ENCODE measurements at regions not wholly inside any gene's neighbourhood (a gene's known extent, or its start where the extent isn't known, plus 50 kb on each side); places are given as distances from the start of the nearest gene placed in this dataset.

- no peak overlapping the region for H2AFZ ChIP-seq (ENCODE audit: low read length)
- no peak overlapping the region for H3K27ac ChIP-seq (ENCODE audit: low read depth, low read length, poor library complexity, severe bottlenecking)
- no peaks in the 10 kb centered on the region for H3K9me2 ChIP-seq (ENCODE audit: low read depth, low read length)
- H3K4me2 ChIP-seq (ENCODE audit: low read length) = no peak overlapping the region
- no peaks in the 10 kb centered on the region for H3K27me3 ChIP-seq (ENCODE audit: insufficient read depth, low read length)
- H4K20me1 ChIP-seq (ENCODE audit: insufficient read depth, low read length) = no peaks in the 10 kb centered on the region
- no peaks in the 10 kb centered on the region for H3K4me1 ChIP-seq (ENCODE audit: insufficient read depth, low read length, severe bottlenecking)
- H3K79me2 ChIP-seq (ENCODE audit: insufficient read depth, low read length) = no peaks in the 10 kb centered on the region
- H3K36me3 ChIP-seq (ENCODE audit: insufficient read depth, low read length) = no peaks in the 10 kb centered on the region
- H3K9me3 ChIP-seq (ENCODE audit: low read length) = no peaks in the 10 kb centered on the region
- no peak for TF ChIP-seq EZH2 (IDR thresholded peaks at IDR 0.05; ENCODE audit: borderline replicate concordance, low read length)
- TF ChIP-seq CTCF (IDR thresholded peaks at IDR 0.05; ENCODE audit: low read length) = no peak
- no peak overlapping the region for H3K4me3 ChIP-seq (ENCODE audit: low read depth, low read length, poor library complexity, severe bottlenecking)
- no peak overlapping the region for H3K9ac ChIP-seq (ENCODE audit: low read length)
- H3F3A ChIP-seq (ENCODE audit: insufficient read depth, low read length) = no peaks in the 10 kb centered on the region
Observed at GRCh38 chr12:91331371-91331770, 148.8 kb upstream of the DCN start.

- H3F3A ChIP-seq (ENCODE audit: insufficient read depth, low read length) = no peaks in the 10 kb centered on the region
- no peak overlapping the region for H3K27ac ChIP-seq (ENCODE audit: low read depth, low read length, poor library complexity, severe bottlenecking)
- H2AFZ ChIP-seq (ENCODE audit: low read length) = no peak overlapping the region
- H3K4me3 ChIP-seq (ENCODE audit: low read depth, low read length, poor library complexity, severe bottlenecking) = no peak overlapping the region
- H3K9me3 ChIP-seq (ENCODE audit: low read length) = no peaks in the 10 kb centered on the region
- H3K79me2 ChIP-seq (ENCODE audit: insufficient read depth, low read length) = no peaks in the 10 kb centered on the region
- no peaks in the 10 kb centered on the region for H3K4me1 ChIP-seq (ENCODE audit: insufficient read depth, low read length, severe bottlenecking)
- H3K9me2 ChIP-seq (ENCODE audit: low read depth, low read length) = no peaks in the 10 kb centered on the region
- TF ChIP-seq EZH2 (IDR thresholded peaks at IDR 0.05; ENCODE audit: borderline replicate concordance, low read length) = no peak
- TF ChIP-seq CTCF (IDR thresholded peaks at IDR 0.05; ENCODE audit: low read length) = no peak
- no peak overlapping the region for H3K9ac ChIP-seq (ENCODE audit: low read length)
- no peaks in the 10 kb centered on the region for H3K27me3 ChIP-seq (ENCODE audit: insufficient read depth, low read length)
- H3K36me3 ChIP-seq (ENCODE audit: insufficient read depth, low read length) = no peaks in the 10 kb centered on the region
- no peaks in the 10 kb centered on the region for H4K20me1 ChIP-seq (ENCODE audit: insufficient read depth, low read length)
- H3K4me2 ChIP-seq (ENCODE audit: low read length) = no peak overlapping the region
Observed at GRCh38 chr12:91328451-91328850, 145.8 kb upstream of the DCN start.

- TF ChIP-seq CTCF (IDR thresholded peaks at IDR 0.05; ENCODE audit: low read length) (no peak), EZH2 (IDR thresholded peaks at IDR 0.05; ENCODE audit: borderline replicate concordance, low read length) (no peak)
- H3K36me3 ChIP-seq (ENCODE audit: insufficient read depth, low read length) = no peaks in the 10 kb centered on the region
- H3K27me3 ChIP-seq (ENCODE audit: insufficient read depth, low read length) = no peaks in the 10 kb centered on the region
- no peaks in the 10 kb centered on the region for H3K4me1 ChIP-seq (ENCODE audit: insufficient read depth, low read length, severe bottlenecking)
- H3K9me3 ChIP-seq (ENCODE audit: low read length) = no peaks in the 10 kb centered on the region
- no peak overlapping the region for H3K4me3 ChIP-seq (ENCODE audit: low read depth, low read length, poor library complexity, severe bottlenecking)
- H3K4me2 ChIP-seq (ENCODE audit: low read length) = no peak overlapping the region
- no peak overlapping the region for H2AFZ ChIP-seq (ENCODE audit: low read length)
- no peaks in the 10 kb centered on the region for H3F3A ChIP-seq (ENCODE audit: insufficient read depth, low read length)
- no peaks in the 10 kb centered on the region for H3K9me2 ChIP-seq (ENCODE audit: low read depth, low read length)
- no peak overlapping the region for H3K27ac ChIP-seq (ENCODE audit: low read depth, low read length, poor library complexity, severe bottlenecking)
- no peak overlapping the region for H3K9ac ChIP-seq (ENCODE audit: low read length)
- no peaks in the 10 kb centered on the region for H3K79me2 ChIP-seq (ENCODE audit: insufficient read depth, low read length)
- H4K20me1 ChIP-seq (ENCODE audit: insufficient read depth, low read length) = no peaks in the 10 kb centered on the region
Observed at GRCh38 chr12:91327889-91328288, 145.3 kb upstream of the DCN start.
